CD14-positive monocyte (primary cell): ENCODE measurements at regions not wholly inside any gene's neighbourhood (a gene's known extent, or its start where the extent isn't known, plus 50 kb on each side); places are given as distances from the start of the nearest gene placed in this dataset.

Experiments
- DNase-seq, 3 donors: peaks; one replicate each; pipeline ENCODE4 v3.0.0-alpha.2; 2011 to 2022
- H2AFZ ChIP-seq: 2 replicates; pipeline ENCODE4 v1.6.0; 2012; ENCODE audit warnings: mild to moderate bottlenecking, low read depth, low read length, inconsistent platforms; ENCODE audit not compliant: insufficient read depth, poor library complexity, severe bottlenecking
- H3K27ac ChIP-seq, 2 donors: 1 replicate in 1 of 2; 2 replicates in 1 of 2; pipeline ENCODE4 v1.5.1; 2012 to 2013; ENCODE audit warnings: low read length in 2 of 2, control low read depth in 1 of 2, inconsistent platforms in 1 of 2, low read depth in 1 of 2, mild to moderate bottlenecking in 1 of 2
- H3K27me3 ChIP-seq, 2 donors: one replicate each; pipeline versions ENCODE4 v1.6.0 to v1.6.1; 2011 to 2013; ENCODE audit warnings: low read length in 2 of 2; ENCODE audit not compliant: control insufficient read depth in 2 of 2, insufficient read depth in 2 of 2
- H3K36me3 ChIP-seq, 2 donors: replicated peaks in 1 of 2; 1 replicate in 1 of 2; 2 replicates in 1 of 2; pipeline versions ENCODE4 v1.5.1 to v1.6.1; 2012 to 2013; ENCODE audit warnings: low read length in 2 of 2, control low read depth in 1 of 2, inconsistent platforms in 1 of 2, mild to moderate bottlenecking in 1 of 2; ENCODE audit not compliant: insufficient read depth in 2 of 2, control insufficient read depth in 1 of 2
- H3K4me1 ChIP-seq, 2 donors: 1 replicate in 1 of 2; 2 replicates in 1 of 2; pipeline versions ENCODE4 v1.5.1 to v1.6.1; 2012 to 2013; ENCODE audit warnings: low read length in 2 of 2, control low read depth in 1 of 2, inconsistent platforms in 1 of 2, mild to moderate bottlenecking in 1 of 2, moderate library complexity in 1 of 2; ENCODE audit not compliant: insufficient read depth in 2 of 2, control insufficient read depth in 1 of 2
- H3K4me2 ChIP-seq: replicated peaks from 2 replicates; pipeline ENCODE3; 2012; ENCODE audit warnings: low read length, moderate library complexity, mild to moderate bottlenecking; ENCODE audit not compliant: poor library complexity, severe bottlenecking; ENCODE audit errors: extremely low read depth
- H3K4me3 ChIP-seq, 3 experiments: fragments of 200-600 bp in 1 of 3; sonication (generic) in 1 of 3; replicated peaks in 1 of 3; 1 replicate in 2 of 3; 2 replicates in 1 of 3; pipeline ENCODE4 v1.5.1; 2011 to 2013; ENCODE audit warnings: low read length in 3 of 3, mild to moderate bottlenecking in 3 of 3, control low read depth in 2 of 3, low read depth in 2 of 3, inconsistent platforms in 1 of 3, moderate library complexity in 1 of 3
- H3K79me2 ChIP-seq: 2 replicates; pipeline ENCODE4 v1.6.0; 2012; ENCODE audit warnings: mild to moderate bottlenecking, control low read depth, inconsistent platforms, low read length, moderate library complexity; ENCODE audit not compliant: insufficient read depth
- H3K9ac ChIP-seq: 2 replicates; pipeline ENCODE4 v1.6.0; 2017; ENCODE audit warnings: low read length, mild to moderate bottlenecking; ENCODE audit not compliant: insufficient read depth, poor library complexity, severe bottlenecking
- H3K9me3 ChIP-seq, 2 donors: replicated peaks in 1 of 2; 1 replicate in 1 of 2; 2 replicates in 1 of 2; pipeline versions ENCODE4 v1.5.1 to v1.6.1; 2012 to 2013; ENCODE audit warnings: low read length in 2 of 2, control low read depth in 1 of 2; ENCODE audit not compliant: control insufficient read depth in 1 of 2, insufficient read depth in 1 of 2
- H4K20me1 ChIP-seq: 2 replicates; pipeline ENCODE4 v1.6.0; 2012; ENCODE audit warnings: mild to moderate bottlenecking, low read length, control low read depth, moderate library complexity; ENCODE audit not compliant: insufficient read depth
- H3K27ac Mint-ChIP-seq, 7 donors: one replicate each; pipeline ENCODE4 v1.8.0; 2020; ENCODE audit warnings: mild to moderate bottlenecking in 7 of 7, mixed read lengths in 7 of 7, moderate library complexity in 6 of 7, inconsistent platforms in 2 of 7
- H3K27me3 Mint-ChIP-seq, 3 donors: one replicate each; pipeline ENCODE4 v1.8.0; 2021 to 2022; ENCODE audit warnings: low read depth in 3 of 3, mild to moderate bottlenecking in 3 of 3, mixed read lengths in 3 of 3, moderate library complexity in 3 of 3, inconsistent platforms in 1 of 3
- H3K36me3 Mint-ChIP-seq, 2 donors: one replicate each; pipeline ENCODE4 v1.8.0; 2020; ENCODE audit warnings: mixed read lengths in 2 of 2, inconsistent platforms in 1 of 2, mild to moderate bottlenecking in 1 of 2
- H3K4me1 Mint-ChIP-seq: one replicate; pipeline ENCODE4 v1.8.0; 2020; ENCODE audit warnings: mild to moderate bottlenecking, mixed read lengths
- H3K4me3 Mint-ChIP-seq, 2 donors: one replicate each; pipeline ENCODE4 v1.8.0; 2020; ENCODE audit warnings: mild to moderate bottlenecking in 2 of 2, mixed read lengths in 2 of 2, moderate library complexity in 1 of 2
- H3K9me3 Mint-ChIP-seq, 7 donors: one replicate each; pipeline ENCODE4 v1.8.0; 2020 to 2022; ENCODE audit warnings: mixed read lengths in 7 of 7, mild to moderate bottlenecking in 6 of 7, moderate library complexity in 6 of 7, inconsistent platforms in 2 of 7
- CTCF ChIP-seq: fragments of 200-600 bp; IDR thresholded peaks from one replicate; pipeline ENCODE4 v1.8.0; 2022; ENCODE audit warnings: antibody characterized with exemption, mild to moderate bottlenecking
- WGBS: methylation state at CpG from one replicate; pipeline ENCODE4 v1.1.5; 2013; ENCODE audit warnings: missing lambda C conversion rate; ENCODE audit not compliant: insufficient coverage; 5-methylcytosine and 5-hydroxymethylcytosine counted together
- intact Hi-C, 2 donors: fragments of 100-400 bp; cut with micrococcal nuclease; formaldehyde crosslinking; loops; one replicate each; pipeline versions ENCODE4 v1.15.0 to v1.15.1; 2023

GRCh38 chr2:235279965-235280364, 213.9 kb upstream of the AGAP1 start:
- no peak for TF ChIP-seq CTCF
- Histone ChIP-seq H3K27me3 (peaks cover 0 to 3% of the 10 kb centered on the region in 2 donors), H3K27ac (no peak overlapping the region), H3K9ac (no peak overlapping the region), H2AFZ (no peak overlapping the region), H3K9me3 (no peaks in the 10 kb centered on the region), H3K4me3 (no peak overlapping the region), H3K79me2 (no peaks in the 10 kb centered on the region), H4K20me1 (no peaks in the 10 kb centered on the region), H3K4me2 (no peak overlapping the region), H3K36me3 (no peaks in the 10 kb centered on the region), H3K4me1 (no peaks in the 10 kb centered on the region)
- no peaks in the 10 kb centered on the region for H3K36me3 Mint-ChIP-seq
- no peaks in the 10 kb centered on the region for H3K4me1 Mint-ChIP-seq
- H3K4me3 Mint-ChIP-seq, result no peak overlapping the region
- H3K27me3 Mint-ChIP-seq, result peaks cover 6 to 16% (median 12%) of the 10 kb centered on the region in 3 donors
- no peak overlapping the region for H3K27ac Mint-ChIP-seq
- H3K9me3 Mint-ChIP-seq, result peaks cover 0 to 6% (median 3%) of the 10 kb centered on the region in 7 donors
- WGBS, result 91% methylated on average over 1 of the region's 1 CpG
- DNase-seq, result no peak
- intact Hi-C loops, result no loop called here

- WGBS, result no CpG with 5 or more reads among the region's 2 CpGs
Observed at GRCh38 chr2:235283246-235283645, 210.6 kb upstream of the AGAP1 start.

More at GRCh38 chr2:235283246-235283645, 210.6 kb upstream of the AGAP1 start:
- Histone ChIP-seq H4K20me1 (no peaks in the 10 kb centered on the region), H3K9me3 (no peaks in the 10 kb centered on the region), H2AFZ (no peak overlapping the region), H3K27ac (no peak overlapping the region), H3K9ac (no peak overlapping the region), H3K4me3 (no peak overlapping the region), H3K4me1 (no peaks in the 10 kb centered on the region), H3K79me2 (no peaks in the 10 kb centered on the region), H3K36me3 (no peaks in the 10 kb centered on the region), H3K4me2 (no peak overlapping the region), H3K27me3 (no peaks in the 10 kb centered on the region)
- no peaks in the 10 kb centered on the region for H3K36me3 Mint-ChIP-seq
- DNase-seq, result no peak
- H3K4me1 Mint-ChIP-seq, result no peaks in the 10 kb centered on the region
- peaks cover 8 to 16% (median 13%) of the 10 kb centered on the region in 3 donors for H3K27me3 Mint-ChIP-seq
- intact Hi-C loops, result no loop called here
- no peak overlapping the region for H3K4me3 Mint-ChIP-seq
- no peak for TF ChIP-seq CTCF
- peaks cover 2 to 6% (median 2%) of the 10 kb centered on the region in 7 donors for H3K9me3 Mint-ChIP-seq
- no peak overlapping the region for H3K27ac Mint-ChIP-seq
